ENCODE measurements at regions not wholly inside any gene's neighbourhood (a gene's known extent, or its start where the extent isn't known, plus 50 kb on each side); places are given as distances from the start of the nearest gene placed in this dataset.

DNA sequence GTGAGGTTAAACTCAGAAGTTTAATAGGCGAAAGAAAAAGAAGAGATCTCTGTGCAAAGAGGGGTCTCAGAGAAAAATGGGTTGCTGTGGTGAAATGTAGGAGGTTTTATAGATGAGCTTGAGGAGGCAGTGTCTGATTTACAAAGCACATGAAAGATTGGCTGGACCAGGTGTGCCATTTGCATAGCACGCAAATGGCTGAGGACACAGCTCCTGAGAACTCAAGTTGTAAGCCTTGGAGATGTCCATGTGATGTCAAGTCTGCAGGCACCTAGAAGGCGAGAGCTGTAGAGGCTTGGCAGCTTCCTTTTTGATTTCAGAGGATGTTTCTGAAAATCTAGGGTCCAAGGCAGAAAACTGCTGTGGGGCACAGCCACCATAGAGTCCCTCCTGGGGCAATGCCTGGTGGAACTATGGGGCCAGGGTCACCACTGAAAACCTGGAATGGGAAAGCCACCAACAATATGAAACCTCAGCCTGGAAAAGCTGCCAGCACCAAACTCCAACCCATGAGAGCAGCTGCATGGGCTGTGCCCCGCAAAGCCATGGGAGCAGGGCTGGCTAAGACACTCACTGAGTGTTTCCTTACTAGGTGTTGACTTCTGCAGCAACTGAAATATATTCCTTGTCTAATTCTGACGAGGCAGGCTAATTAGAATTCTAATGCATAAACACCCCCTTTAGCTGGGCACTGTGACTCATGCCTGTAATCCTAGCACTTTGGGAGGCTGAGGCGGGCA, 96.9 kb upstream of the TNS3 start:
- Histone ChIP-seq H3K4me3 (ENCODE audit: low read depth, low read length) (no peak overlapping the region), H3K36me3 (ENCODE audit: control insufficient read depth, insufficient read depth, low read length) (no peaks in the 10 kb centered on the region), H3K27ac (ENCODE audit: low read depth, low read length) (no peak overlapping the region), H3K27me3 (ENCODE audit: control insufficient read depth, insufficient read depth, low read length) (no peaks in the 10 kb centered on the region), H3K4me1 (ENCODE audit: control insufficient read depth, insufficient read depth, low read length) (peaks cover 27% of the 10 kb centered on the region), H3K9ac (ENCODE audit: low read depth, low read length) (no peak overlapping the region), H3K9me3 (ENCODE audit: control insufficient read depth, insufficient read depth, low read length) (no peaks in the 10 kb centered on the region; the same call in 1 of the 2 replicates)

GRCh38 chr7:47677664-47678063, 95.8 kb upstream of the TNS3 start:
- peaks cover 36% of the 10 kb centered on the region for H3K4me1 ChIP-seq (ENCODE audit: control insufficient read depth, insufficient read depth, low read length)
- no peak overlapping the region for H3K27ac ChIP-seq (ENCODE audit: low read depth, low read length)
- H3K9ac ChIP-seq (ENCODE audit: low read depth, low read length) = no peak overlapping the region
- no peak overlapping the region for H3K4me3 ChIP-seq (ENCODE audit: low read depth, low read length)
- no peaks in the 10 kb centered on the region; the same call in 1 of the 2 replicates for H3K9me3 ChIP-seq (ENCODE audit: control insufficient read depth, insufficient read depth, low read length)
- no peaks in the 10 kb centered on the region for H3K27me3 ChIP-seq (ENCODE audit: control insufficient read depth, insufficient read depth, low read length)
- no peaks in the 10 kb centered on the region for H3K36me3 ChIP-seq (ENCODE audit: control insufficient read depth, insufficient read depth, low read length)

GRCh38 chr7:47677093-47677492, 95.2 kb upstream of the TNS3 start:
- H3K9me3 ChIP-seq (ENCODE audit: control insufficient read depth, insufficient read depth, low read length) = no peaks in the 10 kb centered on the region; the same call in 1 of the 2 replicates
- no peak overlapping the region for H3K27ac ChIP-seq (ENCODE audit: low read depth, low read length)
- no peak overlapping the region for H3K4me3 ChIP-seq (ENCODE audit: low read depth, low read length)
- peaks cover 42% of the 10 kb centered on the region for H3K4me1 ChIP-seq (ENCODE audit: control insufficient read depth, insufficient read depth, low read length)
- H3K9ac ChIP-seq (ENCODE audit: low read depth, low read length) = no peak overlapping the region
- H3K27me3 ChIP-seq (ENCODE audit: control insufficient read depth, insufficient read depth, low read length) = no peaks in the 10 kb centered on the region
- no peaks in the 10 kb centered on the region for H3K36me3 ChIP-seq (ENCODE audit: control insufficient read depth, insufficient read depth, low read length)

DNA sequence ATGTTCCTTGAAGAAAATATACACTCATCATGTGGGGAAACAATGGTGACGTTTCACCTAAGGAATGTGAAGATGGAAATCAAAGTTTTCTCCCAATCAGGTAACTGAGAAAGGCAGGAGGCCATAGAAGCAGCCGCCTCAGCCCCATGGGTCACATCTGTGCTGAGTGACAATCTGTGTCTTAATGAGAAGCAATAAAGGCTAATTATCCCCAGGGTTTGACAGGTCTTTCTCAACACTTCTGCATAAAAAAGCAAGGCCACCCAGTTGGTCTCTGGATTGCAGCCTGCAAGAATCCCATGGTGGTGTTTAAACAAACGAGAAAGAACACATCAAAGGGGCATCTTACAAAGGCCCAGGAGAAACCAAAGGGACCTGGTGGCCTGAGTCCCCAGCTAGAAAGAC, 91.1 kb upstream of the TNS3 start:
- no peak overlapping the region for H3K4me3 ChIP-seq (ENCODE audit: low read depth, low read length)
- no peaks in the 10 kb centered on the region; the same call in 1 of the 2 replicates for H3K9me3 ChIP-seq (ENCODE audit: control insufficient read depth, insufficient read depth, low read length)
- H3K27me3 ChIP-seq (ENCODE audit: control insufficient read depth, insufficient read depth, low read length) = no peaks in the 10 kb centered on the region
- H3K4me1 ChIP-seq (ENCODE audit: control insufficient read depth, insufficient read depth, low read length) = peaks cover 18% of the 10 kb centered on the region
- no peak overlapping the region for H3K9ac ChIP-seq (ENCODE audit: low read depth, low read length)
- peak overlapping the region; percentile 74 for H3K27ac ChIP-seq (ENCODE audit: low read depth, low read length)
- H3K36me3 ChIP-seq (ENCODE audit: control insufficient read depth, insufficient read depth, low read length) = no peaks in the 10 kb centered on the region

DNA sequence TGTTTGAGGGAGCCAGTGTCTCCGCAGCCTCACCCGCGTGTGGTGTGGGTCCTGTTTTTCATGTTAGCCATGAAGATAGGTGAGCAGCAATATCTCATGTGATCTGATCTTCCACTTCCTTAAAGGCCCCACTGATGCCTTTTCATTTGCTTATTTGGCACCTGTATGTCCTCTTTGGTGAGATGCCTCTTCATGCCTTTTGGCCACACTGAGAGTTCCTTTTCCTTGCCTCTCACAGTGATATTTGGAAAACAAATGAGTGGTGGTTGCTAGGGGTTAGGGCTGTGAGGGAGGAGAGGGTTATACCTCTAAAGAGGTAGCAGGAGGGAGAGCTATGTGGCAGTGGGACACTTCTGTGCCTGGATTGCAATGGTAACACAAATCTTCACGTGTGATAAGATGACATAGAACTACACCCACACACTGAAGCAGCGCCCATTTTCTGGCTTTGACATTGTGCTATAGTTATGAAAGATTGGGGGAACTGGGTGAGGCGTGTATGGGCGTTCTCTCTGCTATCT, 90.4 kb upstream of the TNS3 start:
- Histone ChIP-seq H3K9ac (ENCODE audit: low read depth, low read length) (no peak overlapping the region), H3K27ac (ENCODE audit: low read depth, low read length) (peak overlapping the region; percentile 74)

GRCh38 chr7:47671358-47671757, 89.4 kb upstream of the TNS3 start:
- Histone ChIP-seq H3K4me3 (ENCODE audit: low read depth, low read length) (no peak overlapping the region), H3K27ac (ENCODE audit: low read depth, low read length) (no peak overlapping the region), H3K9me3 (ENCODE audit: control insufficient read depth, insufficient read depth, low read length) (no peaks in the 10 kb centered on the region), H3K27me3 (ENCODE audit: control insufficient read depth, insufficient read depth, low read length) (no peaks in the 10 kb centered on the region), H3K9ac (ENCODE audit: low read depth, low read length) (no peak overlapping the region), H3K36me3 (ENCODE audit: control insufficient read depth, insufficient read depth, low read length) (no peaks in the 10 kb centered on the region), H3K4me1 (ENCODE audit: control insufficient read depth, insufficient read depth, low read length) (peaks cover 16% of the 10 kb centered on the region)

More for the DNA sequence above, 90.4 kb upstream of the TNS3 start:
- Histone ChIP-seq H3K9me3 (ENCODE audit: control insufficient read depth, insufficient read depth, low read length) (no peaks in the 10 kb centered on the region; the same call in 1 of the 2 replicates), H3K4me3 (ENCODE audit: low read depth, low read length) (no peak overlapping the region), H3K4me1 (ENCODE audit: control insufficient read depth, insufficient read depth, low read length) (peaks cover 16% of the 10 kb centered on the region), H3K36me3 (ENCODE audit: control insufficient read depth, insufficient read depth, low read length) (no peaks in the 10 kb centered on the region), H3K27me3 (ENCODE audit: control insufficient read depth, insufficient read depth, low read length) (no peaks in the 10 kb centered on the region)

GRCh38 chr7:47670729-47671128, 88.8 kb upstream of the TNS3 start:
- no peaks in the 10 kb centered on the region for H3K27me3 ChIP-seq (ENCODE audit: control insufficient read depth, insufficient read depth, low read length)
- no peak overlapping the region for H3K27ac ChIP-seq (ENCODE audit: low read depth, low read length)
- H3K4me1 ChIP-seq (ENCODE audit: control insufficient read depth, insufficient read depth, low read length) = peaks cover 16% of the 10 kb centered on the region
- H3K9ac ChIP-seq (ENCODE audit: low read depth, low read length) = no peak overlapping the region
- no peak overlapping the region for H3K4me3 ChIP-seq (ENCODE audit: low read depth, low read length)
- no peaks in the 10 kb centered on the region for H3K36me3 ChIP-seq (ENCODE audit: control insufficient read depth, insufficient read depth, low read length)
- H3K9me3 ChIP-seq (ENCODE audit: control insufficient read depth, insufficient read depth, low read length) = no peaks in the 10 kb centered on the region

GRCh38 chr7:47669901-47670384, 88.0 kb upstream of the TNS3 start:
- Histone ChIP-seq H3K36me3 (ENCODE audit: control insufficient read depth, insufficient read depth, low read length) (no peaks in the 10 kb centered on the region), H3K27ac (ENCODE audit: low read depth, low read length) (no peak overlapping the region), H3K9me3 (ENCODE audit: control insufficient read depth, insufficient read depth, low read length) (no peaks in the 10 kb centered on the region), H3K27me3 (ENCODE audit: control insufficient read depth, insufficient read depth, low read length) (no peaks in the 10 kb centered on the region), H3K9ac (ENCODE audit: low read depth, low read length) (no peak overlapping the region), H3K4me1 (ENCODE audit: control insufficient read depth, insufficient read depth, low read length) (peaks cover 16% of the 10 kb centered on the region), H3K4me3 (ENCODE audit: low read depth, low read length) (no peak overlapping the region)

- H3K4me1 ChIP-seq (ENCODE audit: control insufficient read depth, insufficient read depth, low read length) = peaks cover 16% of the 10 kb centered on the region
- no peaks in the 10 kb centered on the region for H3K9me3 ChIP-seq (ENCODE audit: control insufficient read depth, insufficient read depth, low read length)
- no peaks in the 10 kb centered on the region for H3K27me3 ChIP-seq (ENCODE audit: control insufficient read depth, insufficient read depth, low read length)
- no peak overlapping the region for H3K4me3 ChIP-seq (ENCODE audit: low read depth, low read length)
- H3K9ac ChIP-seq (ENCODE audit: low read depth, low read length) = no peak overlapping the region
- H3K27ac ChIP-seq (ENCODE audit: low read depth, low read length) = no peak overlapping the region
- no peaks in the 10 kb centered on the region for H3K36me3 ChIP-seq (ENCODE audit: control insufficient read depth, insufficient read depth, low read length)
Measured at GRCh38 chr7:47669178-47669891, 87.4 kb upstream of the TNS3 start.

GRCh38 chr7:47666164-47666862, 84.4 kb upstream of the TNS3 start:
- H3K4me1 ChIP-seq (ENCODE audit: control insufficient read depth, insufficient read depth, low read length) = no peaks in the 10 kb centered on the region; the same call in 1 of the 2 replicates
- H3K27me3 ChIP-seq (ENCODE audit: control insufficient read depth, insufficient read depth, low read length) = no peaks in the 10 kb centered on the region
- H3K27ac ChIP-seq (ENCODE audit: low read depth, low read length) = no peak overlapping the region
- no peak overlapping the region for H3K9ac ChIP-seq (ENCODE audit: low read depth, low read length)
- H3K36me3 ChIP-seq (ENCODE audit: control insufficient read depth, insufficient read depth, low read length) = no peaks in the 10 kb centered on the region
- H3K9me3 ChIP-seq (ENCODE audit: control insufficient read depth, insufficient read depth, low read length) = no peaks in the 10 kb centered on the region
- H3K4me3 ChIP-seq (ENCODE audit: low read depth, low read length) = no peak overlapping the region

Data from HUES48 (cell line).